ENCODE measurements at regions not wholly inside any gene's neighbourhood (a gene's known extent, or its start where the extent isn't known, plus 50 kb on each side); places are given as distances from the start of the nearest gene placed in this dataset.

DNA sequence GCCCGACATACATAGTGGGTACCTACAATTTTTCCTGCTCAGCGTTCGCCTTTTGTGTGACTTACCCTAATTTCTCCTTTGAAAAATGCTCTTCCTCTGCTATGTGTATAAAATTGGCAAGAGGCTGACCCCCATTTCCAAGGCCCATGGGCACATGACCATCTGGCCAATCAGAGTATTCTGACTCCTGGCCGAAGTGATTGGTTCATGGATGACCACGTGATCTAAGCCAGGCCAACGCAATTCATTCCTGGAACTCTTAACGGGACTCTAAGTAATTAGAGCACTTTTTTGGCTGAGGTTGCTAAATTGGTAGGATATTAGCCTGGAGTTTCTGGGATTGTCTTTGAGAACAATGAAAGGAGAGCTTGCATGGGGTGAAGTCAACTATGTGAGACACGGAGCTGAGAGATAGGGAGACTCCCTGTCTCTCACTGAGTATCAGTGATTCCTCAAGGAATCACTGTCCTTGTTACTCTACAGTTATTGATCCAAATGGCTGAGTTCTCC, 110.1 kb upstream of the TBX3 start:
- TF ChIP-seq, protein P1, sequence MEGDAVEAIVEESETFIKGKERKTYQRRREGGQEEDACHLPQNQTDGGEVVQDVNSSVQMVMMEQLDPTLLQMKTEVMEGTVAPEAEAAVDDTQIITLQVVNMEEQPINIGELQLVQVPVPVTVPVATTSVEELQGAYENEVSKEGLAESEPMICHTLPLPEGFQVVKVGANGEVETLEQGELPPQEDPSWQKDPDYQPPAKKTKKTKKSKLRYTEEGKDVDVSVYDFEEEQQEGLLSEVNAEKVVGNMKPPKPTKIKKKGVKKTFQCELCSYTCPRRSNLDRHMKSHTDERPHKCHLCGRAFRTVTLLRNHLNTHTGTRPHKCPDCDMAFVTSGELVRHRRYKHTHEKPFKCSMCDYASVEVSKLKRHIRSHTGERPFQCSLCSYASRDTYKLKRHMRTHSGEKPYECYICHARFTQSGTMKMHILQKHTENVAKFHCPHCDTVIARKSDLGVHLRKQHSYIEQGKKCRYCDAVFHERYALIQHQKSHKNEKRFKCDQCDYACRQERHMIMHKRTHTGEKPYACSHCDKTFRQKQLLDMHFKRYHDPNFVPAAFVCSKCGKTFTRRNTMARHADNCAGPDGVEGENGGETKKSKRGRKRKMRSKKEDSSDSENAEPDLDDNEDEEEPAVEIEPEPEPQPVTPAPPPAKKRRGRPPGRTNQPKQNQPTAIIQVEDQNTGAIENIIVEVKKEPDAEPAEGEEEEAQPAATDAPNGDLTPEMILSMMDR (IDR thresholded peaks at IDR 0.05) = no peak
- no peak for TF ChIP-seq POLR2A (IDR thresholded peaks at IDR 0.05)
